ENCODE measurements at regions not wholly inside any gene's neighbourhood (a gene's known extent, or its start where the extent isn't known, plus 50 kb on each side); places are given as distances from the start of the nearest gene placed in this dataset.
A peak's percentile ranks its signal among the peaks of the same experiment; 100 is the strongest.

DNA sequence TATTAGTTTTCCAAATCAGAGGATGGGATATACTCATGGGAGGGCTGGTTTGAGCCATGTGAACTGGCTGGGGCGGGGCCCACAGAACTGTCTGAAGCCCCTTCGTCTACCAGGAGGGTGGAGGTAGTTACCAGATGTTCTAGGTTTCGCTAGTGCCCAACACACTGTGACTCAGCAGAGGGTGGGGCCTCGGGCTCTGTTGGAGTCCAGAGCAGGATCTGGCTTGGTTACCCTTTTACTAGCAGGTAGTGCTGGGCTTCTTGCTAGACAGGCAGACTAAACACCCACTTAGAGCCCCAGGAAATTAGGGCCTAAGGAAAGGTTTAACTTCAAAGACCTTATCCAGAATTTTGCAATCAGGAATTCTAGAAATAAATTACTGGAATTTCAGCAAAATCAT, 56.2 kb upstream of the CHRDL1 start:
- no peak for DNase-seq

DNA sequence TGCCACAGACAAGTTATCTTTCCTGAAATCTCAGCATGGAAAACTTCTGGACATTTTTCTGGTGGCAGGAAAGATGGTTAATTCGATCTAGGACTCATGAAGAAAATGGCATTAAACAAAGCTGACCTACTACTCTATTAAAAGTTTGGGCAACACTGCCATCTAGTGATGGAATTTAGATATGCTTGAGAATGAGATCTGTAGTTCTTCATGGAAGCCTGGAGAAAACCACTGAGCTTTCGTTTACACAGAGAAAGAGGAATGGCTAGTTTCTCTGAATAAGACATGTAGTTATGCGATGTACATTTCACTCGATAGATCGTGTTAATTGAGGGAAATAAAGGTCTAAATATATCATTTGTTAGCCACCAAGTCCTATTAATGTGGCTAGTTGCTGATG, 51.7 kb upstream of the CHRDL1 start:
- DNase-seq: peak; percentile 54

DNA sequence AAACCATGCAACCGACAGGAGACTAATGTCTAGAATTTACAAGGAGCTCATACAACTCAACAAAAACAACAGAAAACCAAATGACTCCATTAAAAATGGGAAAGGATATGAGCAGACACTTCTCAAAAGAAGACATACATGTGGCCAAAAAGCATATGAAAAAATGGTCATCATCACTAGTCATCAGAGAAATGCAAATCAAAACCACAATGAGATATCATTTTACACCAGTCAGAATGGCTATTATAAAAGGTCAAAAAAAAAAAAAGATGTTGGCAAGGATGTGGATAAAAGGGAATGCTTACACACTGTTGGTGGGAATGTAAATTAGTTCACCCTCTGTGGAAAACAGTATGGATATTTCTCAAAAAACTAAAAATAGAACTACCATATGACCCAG, 50.5 kb upstream of the CHRDL1 start:
- no peak for DNase-seq
